GM19328 (cell line): ENCODE measurements at regions not wholly inside any gene's neighbourhood (a gene's known extent, or its start where the extent isn't known, plus 50 kb on each side); places are given as distances from the start of the nearest gene placed in this dataset.
A peak's percentile ranks its signal among the peaks of the same experiment; 100 is the strongest.

ENCODE experiments used
- ATAC-seq: cut with Tn5 transposase; IDR thresholded peaks from one replicate; pipeline ENCODE4 v1.9.1; 2021; ENCODE audit warnings: mild to moderate bottlenecking, moderate library complexity; ENCODE audit not compliant: unreplicated experiment

GRCh38 chr2:52960881-52961280, 806.7 kb upstream of the CHAC2 start:
- ATAC-seq: no peak

DNA sequence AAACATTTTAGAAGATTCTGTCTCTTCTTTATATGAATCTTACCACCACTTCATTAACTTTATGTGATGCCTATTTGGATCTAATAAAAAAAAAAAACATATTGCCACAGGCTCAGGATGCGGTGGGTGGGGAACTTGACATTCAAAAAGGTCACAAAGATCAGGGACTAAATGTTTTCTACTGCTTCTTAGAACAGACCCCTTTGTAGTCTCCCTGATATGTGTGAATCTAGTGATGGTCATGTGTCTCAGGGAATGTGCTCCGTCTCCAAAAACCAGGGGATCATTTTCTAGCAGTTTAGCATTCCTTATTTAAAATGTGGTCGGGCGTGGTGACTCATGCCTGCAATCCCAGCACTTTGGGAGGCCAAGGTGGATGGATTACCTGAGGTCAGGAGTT, 807.8 kb upstream of the CHAC2 start:
- ATAC-seq: no peak

GRCh38 chr2:52956766-52957165, 810.8 kb upstream of the CHAC2 start:
- no peak for ATAC-seq

DNA sequence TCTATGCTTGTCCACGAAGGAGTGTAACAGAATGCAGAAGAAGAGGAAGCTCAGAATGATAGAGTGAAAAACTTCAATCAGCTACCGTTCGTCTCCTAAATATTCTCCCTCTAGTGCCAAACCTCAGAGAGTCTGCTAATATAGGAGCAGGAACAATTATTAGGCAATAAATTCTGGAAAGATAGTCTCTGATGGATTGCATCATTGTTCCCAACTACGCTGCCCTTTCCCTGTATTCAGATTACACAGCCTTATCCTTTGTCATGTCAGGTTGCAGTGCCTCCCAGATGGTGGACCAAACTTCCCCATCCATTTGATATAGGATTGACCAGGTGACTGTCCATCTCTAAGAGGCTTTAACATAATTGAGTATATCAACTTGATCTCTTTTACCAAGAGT, 811.5 kb upstream of the CHAC2 start:
- no peak for ATAC-seq

DNA sequence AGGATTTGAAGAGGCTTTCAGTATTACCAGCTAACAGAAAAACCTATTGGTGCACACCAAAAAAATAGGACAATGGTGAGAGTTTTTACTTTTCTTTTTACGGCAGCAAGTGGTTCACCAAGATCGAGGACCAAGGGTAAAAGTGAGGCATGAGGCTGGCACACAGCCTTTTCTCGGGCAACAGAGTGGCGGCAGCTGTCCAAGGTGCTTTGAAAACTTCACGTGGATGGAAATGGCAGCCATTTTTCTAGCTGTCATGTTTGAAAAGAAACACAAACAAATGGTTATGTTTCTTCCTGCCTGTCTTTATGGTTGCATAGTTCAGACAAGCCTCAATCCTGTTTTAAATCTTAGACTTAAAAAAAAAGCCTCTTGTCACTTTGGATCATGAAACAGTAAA, 812.5 kb upstream of the CHAC2 start:
- no peak for ATAC-seq

DNA sequence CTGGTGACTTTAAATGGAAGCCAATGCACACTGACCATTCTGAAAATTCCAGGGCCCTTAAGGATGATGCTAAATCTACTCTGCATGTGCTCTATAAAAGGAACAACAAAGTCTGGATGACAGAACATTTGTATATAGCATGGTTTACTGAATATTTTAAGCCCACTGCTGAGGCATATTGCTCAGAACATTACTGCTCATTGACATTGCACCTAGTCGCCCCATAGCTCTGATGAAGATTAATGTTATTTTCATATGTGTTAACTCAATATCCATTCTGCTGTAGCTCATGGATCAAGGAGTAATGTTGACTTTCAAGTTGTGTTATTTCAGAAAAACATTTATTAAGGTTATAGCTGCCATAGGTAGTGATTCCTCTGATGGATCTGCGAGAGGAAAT, 827.5 kb upstream of the CHAC2 start:
- no peak for ATAC-seq

DNA sequence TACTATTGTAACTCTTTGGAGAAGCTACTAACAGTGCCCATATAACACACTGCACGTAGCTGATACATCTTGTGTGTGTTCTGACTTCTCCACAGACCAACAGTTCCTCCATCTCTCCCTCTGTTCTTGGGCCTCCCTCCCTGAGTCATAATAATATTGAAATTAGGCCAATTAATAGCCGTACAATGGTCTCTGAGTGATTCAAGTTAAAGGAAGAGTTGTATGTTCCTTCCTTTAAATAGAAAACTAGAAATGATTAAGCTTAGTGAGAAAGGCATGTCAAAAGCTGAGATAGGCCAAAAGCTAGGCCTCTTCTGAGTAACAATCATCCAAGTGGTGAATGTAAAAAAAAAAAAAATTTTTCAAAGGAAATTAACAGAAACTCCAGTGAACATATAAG, 828.4 kb upstream of the CHAC2 start:
- ATAC-seq: no peak

GRCh38 chr2:52936029-52936428, 831.6 kb upstream of the CHAC2 start:
- no peak for ATAC-seq

- peak; percentile 24 for ATAC-seq
Observed at GRCh38 chr2:52934920-52935640, 832.5 kb upstream of the CHAC2 start.

GRCh38 chr2:52934323-52934898, 833.2 kb upstream of the CHAC2 start:
- peak; percentile 49 for ATAC-seq

DNA sequence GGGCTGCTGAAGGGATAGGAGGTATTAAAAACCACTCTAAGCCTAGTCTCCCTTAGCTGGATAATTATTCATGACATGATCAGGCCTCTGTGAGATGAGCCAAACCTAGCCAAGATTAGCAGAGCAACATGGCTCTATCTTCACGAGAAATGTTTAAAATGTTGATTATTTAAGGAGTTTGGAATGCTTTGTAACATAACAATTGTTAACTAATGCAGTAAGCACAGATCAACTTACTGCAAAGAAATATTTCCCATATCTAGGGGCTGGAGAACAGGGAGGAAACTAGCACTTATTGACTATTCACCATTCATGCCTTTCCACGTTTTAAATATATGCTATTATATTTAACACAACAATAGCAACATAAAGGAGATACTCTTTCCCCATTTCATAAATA, 833.7 kb upstream of the CHAC2 start:
- no peak for ATAC-seq

DNA sequence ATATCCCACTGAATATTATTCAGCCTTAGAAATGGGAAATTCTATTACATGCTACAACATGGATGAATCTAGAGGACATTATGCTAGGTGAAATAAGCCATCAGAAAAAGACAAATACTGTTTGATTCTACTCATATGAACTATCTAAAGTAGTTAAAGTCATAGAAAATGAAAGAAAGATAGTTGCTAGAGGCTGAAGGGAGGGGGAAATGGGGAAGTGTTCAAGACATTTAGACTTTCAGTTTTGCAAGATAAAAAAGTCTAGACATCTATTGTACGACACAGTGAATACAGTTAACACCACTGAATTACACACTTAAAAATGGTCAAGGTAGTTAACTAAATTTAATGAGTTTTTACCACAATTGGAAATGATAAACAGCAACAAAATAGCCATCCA, 835.9 kb upstream of the CHAC2 start:
- ATAC-seq: peak; percentile 62

- ATAC-seq: no peak
Observed at GRCh38 chr2:52929412-52929811, 838.2 kb upstream of the CHAC2 start.

GRCh38 chr2:52919673-52920072, 847.9 kb upstream of the CHAC2 start:
- no peak for ATAC-seq

DNA sequence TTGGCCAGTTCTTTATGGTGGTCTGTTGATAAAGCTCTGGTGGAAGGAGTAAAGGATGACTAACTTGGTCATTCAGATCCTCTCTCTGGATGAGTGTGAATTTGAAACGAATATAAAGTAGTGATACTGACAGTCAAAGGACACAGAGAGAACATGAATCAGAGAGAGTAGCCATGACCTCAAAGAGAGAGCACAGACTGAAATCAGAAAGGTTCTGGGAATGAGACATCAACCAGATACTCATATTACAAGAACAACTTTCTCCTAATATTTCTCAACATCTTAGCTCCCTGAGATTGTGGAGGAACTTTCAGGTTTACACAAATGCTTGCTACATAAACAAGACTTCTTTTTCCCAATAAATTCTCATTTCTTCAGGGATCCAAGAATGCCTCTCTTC, 849.1 kb upstream of the CHAC2 start:
- ATAC-seq: no peak

DNA sequence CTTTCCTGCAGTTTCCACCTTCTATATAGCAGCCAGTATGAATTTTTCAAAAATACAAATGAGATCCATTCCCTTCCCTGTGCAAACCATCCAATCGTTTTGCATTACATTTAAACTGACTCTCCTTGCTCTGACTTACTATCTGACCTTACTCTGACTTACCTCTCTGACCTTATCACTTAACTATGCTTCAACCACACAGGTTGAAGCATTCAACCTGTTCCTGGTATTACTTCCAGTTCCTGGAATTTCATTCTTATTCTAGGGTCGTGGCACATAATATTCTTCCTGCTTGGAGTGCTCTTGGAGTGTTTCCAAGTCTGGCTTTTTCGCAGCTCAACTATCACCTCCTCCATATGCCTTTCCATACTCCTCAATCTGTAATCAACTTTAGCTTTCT, 850.6 kb upstream of the CHAC2 start:
- no peak for ATAC-seq

DNA sequence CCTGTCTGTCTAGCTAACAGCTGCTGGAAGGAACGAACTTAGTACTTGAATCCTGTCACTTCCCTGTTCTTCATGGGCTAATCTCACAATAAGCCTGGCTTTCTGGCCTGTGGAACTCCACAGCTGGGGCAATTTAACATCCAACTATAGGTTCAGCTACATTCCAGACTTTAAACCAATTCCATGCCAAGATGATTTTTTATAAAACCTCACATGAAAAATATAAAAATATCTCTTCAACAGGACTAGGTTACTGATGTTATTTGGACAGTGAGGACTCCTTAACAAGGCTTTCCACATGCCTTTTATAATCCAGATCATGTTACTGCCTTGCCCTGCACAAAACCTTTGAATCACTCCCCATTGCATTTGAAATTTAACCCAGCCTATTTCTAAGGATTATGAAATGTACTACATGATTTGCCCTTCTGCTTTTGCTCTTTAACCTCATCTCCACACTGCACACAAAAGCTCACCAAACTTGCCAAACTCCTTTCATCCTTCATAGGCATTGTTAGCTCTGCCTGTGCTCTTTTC, 863.2 kb upstream of the CHAC2 start:
- ATAC-seq: no peak

GRCh38 chr2:52897511-52898044, 870.0 kb upstream of the CHAC2 start:
- ATAC-seq: no peak

GRCh38 chr2:52895726-52896340, 871.8 kb upstream of the CHAC2 start:
- no peak for ATAC-seq

GRCh38 chr2:52886556-52886955, 881.0 kb upstream of the CHAC2 start:
- ATAC-seq: no peak

- no peak for ATAC-seq
Observed at GRCh38 chr2:52884761-52885352, 882.7 kb upstream of the CHAC2 start.

DNA sequence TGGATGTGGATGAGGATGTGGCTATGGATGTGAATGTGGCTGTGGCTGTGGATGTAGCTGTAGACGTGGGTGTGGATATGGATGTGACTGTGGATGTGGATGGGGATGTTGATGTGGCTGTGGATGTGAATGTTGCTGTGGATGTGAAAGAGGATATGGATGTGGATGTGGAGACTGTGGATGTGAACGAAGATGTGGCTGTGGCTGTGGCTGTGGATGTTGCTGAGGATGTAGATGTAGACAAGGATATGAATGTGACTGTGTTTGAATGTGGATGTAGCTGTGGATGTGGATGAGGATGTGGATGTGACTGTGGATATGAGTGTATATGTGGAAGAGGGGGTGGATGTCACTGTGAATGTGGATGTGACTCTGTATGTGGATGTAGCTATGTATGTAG, 884.6 kb upstream of the CHAC2 start:
- ATAC-seq: no peak
